Dendritic cell treated with granulocyte-macrophage colony-stimulating factor and Interleukin-4, amounts not matched to agents 40 ng/mL and 50 ng/mL, for 4 days (primary cell): ENCODE measurements at regions not wholly inside any gene's neighbourhood (a gene's known extent, or its start where the extent isn't known, plus 50 kb on each side); places are given as distances from the start of the nearest gene placed in this dataset.

Source experiments
- H3K27ac Mint-ChIP-seq: one replicate; pipeline ENCODE4 v1.8.0; 2022; ENCODE audit warnings: mild to moderate bottlenecking, mixed read lengths
- H3K27me3 Mint-ChIP-seq: one replicate; pipeline ENCODE4 v1.8.0; 2022; ENCODE audit warnings: mild to moderate bottlenecking, mixed read lengths
- H3K36me3 Mint-ChIP-seq: one replicate; pipeline ENCODE4 v1.8.0; 2022; ENCODE audit warnings: low read depth, mixed read lengths
- H3K4me1 Mint-ChIP-seq: one replicate; pipeline ENCODE4 v1.8.0; 2022; ENCODE audit warnings: low read depth, mixed read lengths
- H3K4me3 Mint-ChIP-seq: one replicate; pipeline ENCODE4 v1.8.0; 2022; ENCODE audit warnings: mild to moderate bottlenecking, moderate library complexity, mixed read lengths
- H3K9me3 Mint-ChIP-seq: one replicate; pipeline ENCODE4 v1.8.0; 2022; ENCODE audit warnings: mixed read lengths
- intact Hi-C: fragments of 100-400 bp; cut with micrococcal nuclease; formaldehyde crosslinking; loops from one replicate; pipeline ENCODE4 v1.15.0; 2022

- Mint-ChIP-seq H3K36me3 (no peaks in the 10 kb centered on the region), H3K4me1 (no peaks in the 10 kb centered on the region), H3K9me3 (no peaks in the 10 kb centered on the region), H3K4me3 (no peak overlapping the region), H3K27me3 (peaks cover 2% of the 10 kb centered on the region), H3K27ac (no peak overlapping the region)
- intact Hi-C loops, result no loop called here
Observed at GRCh38 chr10:25797888-25798429, 136.1 kb upstream of the MYO3A start.

GRCh38 chr10:25804505-25804904, 129.5 kb upstream of the MYO3A start:
- Mint-ChIP-seq H3K4me3 (no peak overlapping the region), H3K4me1 (no peaks in the 10 kb centered on the region), H3K36me3 (no peaks in the 10 kb centered on the region), H3K27me3 (peaks cover 8% of the 10 kb centered on the region), H3K9me3 (no peaks in the 10 kb centered on the region), H3K27ac (no peak overlapping the region)
- intact Hi-C loops, result no loop called here

GRCh38 chr10:25805986-25806385, 128.0 kb upstream of the MYO3A start:
- Mint-ChIP-seq H3K4me3 (no peak overlapping the region), H3K36me3 (no peaks in the 10 kb centered on the region), H3K4me1 (no peaks in the 10 kb centered on the region), H3K27me3 (peaks cover 8% of the 10 kb centered on the region), H3K27ac (no peak overlapping the region), H3K9me3 (no peaks in the 10 kb centered on the region)
- intact Hi-C loops, result no loop called here

GRCh38 chr10:25808372-25808771, 125.7 kb upstream of the MYO3A start:
- no peak overlapping the region for H3K4me3 Mint-ChIP-seq
- H3K27me3 Mint-ChIP-seq, result peaks cover 3% of the 10 kb centered on the region
- intact Hi-C loops, result no loop called here
- H3K36me3 Mint-ChIP-seq, result no peaks in the 10 kb centered on the region
- H3K4me1 Mint-ChIP-seq, result no peaks in the 10 kb centered on the region
- no peaks in the 10 kb centered on the region for H3K9me3 Mint-ChIP-seq
- H3K27ac Mint-ChIP-seq, result no peak overlapping the region

- Mint-ChIP-seq H3K27me3 (peaks cover 3% of the 10 kb centered on the region), H3K36me3 (no peaks in the 10 kb centered on the region), H3K4me3 (no peak overlapping the region), H3K4me1 (no peaks in the 10 kb centered on the region), H3K27ac (no peak overlapping the region), H3K9me3 (no peaks in the 10 kb centered on the region)
- intact Hi-C loops, result no loop called here
Observed at GRCh38 chr10:25811052-25811685, 122.9 kb upstream of the MYO3A start.

GRCh38 chr10:25813511-25813910, 120.5 kb upstream of the MYO3A start:
- Mint-ChIP-seq H3K4me3 (no peak overlapping the region), H3K27me3 (peaks cover 6% of the 10 kb centered on the region), H3K9me3 (no peaks in the 10 kb centered on the region), H3K4me1 (no peaks in the 10 kb centered on the region), H3K36me3 (no peaks in the 10 kb centered on the region), H3K27ac (no peak overlapping the region)
- intact Hi-C loops, result no loop called here

- H3K4me1 Mint-ChIP-seq, result no peaks in the 10 kb centered on the region
- no peak overlapping the region for H3K27ac Mint-ChIP-seq
- no peaks in the 10 kb centered on the region for H3K36me3 Mint-ChIP-seq
- H3K9me3 Mint-ChIP-seq, result no peaks in the 10 kb centered on the region
- peaks cover 11% of the 10 kb centered on the region for H3K27me3 Mint-ChIP-seq
- intact Hi-C loops, result no loop called here
- H3K4me3 Mint-ChIP-seq, result no peak overlapping the region
Observed at GRCh38 chr10:25815236-25815635, 118.8 kb upstream of the MYO3A start.

- intact Hi-C loops, result no loop called here
- no peak overlapping the region for H3K27ac Mint-ChIP-seq
- no peak overlapping the region for H3K4me3 Mint-ChIP-seq
- no peaks in the 10 kb centered on the region for H3K9me3 Mint-ChIP-seq
- peaks cover 7% of the 10 kb centered on the region for H3K4me1 Mint-ChIP-seq
- peaks cover 11% of the 10 kb centered on the region for H3K27me3 Mint-ChIP-seq
- H3K36me3 Mint-ChIP-seq, result no peaks in the 10 kb centered on the region
Observed at GRCh38 chr10:25815999-25816768, 117.8 kb upstream of the MYO3A start.

- H3K27ac Mint-ChIP-seq, result no peak overlapping the region
- H3K36me3 Mint-ChIP-seq, result no peaks in the 10 kb centered on the region
- no peak overlapping the region for H3K4me3 Mint-ChIP-seq
- H3K9me3 Mint-ChIP-seq, result no peaks in the 10 kb centered on the region
- peaks cover 11% of the 10 kb centered on the region for H3K4me1 Mint-ChIP-seq
- H3K27me3 Mint-ChIP-seq, result peaks cover 11% of the 10 kb centered on the region
- intact Hi-C loops, result no loop called here
Observed at GRCh38 chr10:25817200-25817599, 116.8 kb upstream of the MYO3A start.

- no peak overlapping the region for H3K4me3 Mint-ChIP-seq
- no peaks in the 10 kb centered on the region for H3K36me3 Mint-ChIP-seq
- intact Hi-C loops, result no loop called here
- H3K27ac Mint-ChIP-seq, result no peak overlapping the region
- no peaks in the 10 kb centered on the region for H3K9me3 Mint-ChIP-seq
- peaks cover 11% of the 10 kb centered on the region for H3K4me1 Mint-ChIP-seq
- peaks cover 11% of the 10 kb centered on the region for H3K27me3 Mint-ChIP-seq
Observed at GRCh38 chr10:25818751-25819150, 115.3 kb upstream of the MYO3A start.

GRCh38 chr10:25820472-25820871, 113.6 kb upstream of the MYO3A start:
- Mint-ChIP-seq H3K36me3 (no peaks in the 10 kb centered on the region), H3K4me1 (peaks cover 11% of the 10 kb centered on the region), H3K4me3 (peak overlapping the region; percentile 48), H3K9me3 (no peaks in the 10 kb centered on the region), H3K27ac (peak overlapping the region; percentile 84), H3K27me3 (peaks cover 13% of the 10 kb centered on the region)
- intact Hi-C loops, result no loop called here

- Mint-ChIP-seq H3K4me3 (peak overlapping the region; percentile 48), H3K9me3 (no peaks in the 10 kb centered on the region), H3K27me3 (peaks cover 10% of the 10 kb centered on the region), H3K4me1 (peaks cover 11% of the 10 kb centered on the region), H3K36me3 (no peaks in the 10 kb centered on the region), H3K27ac (peak overlapping the region; percentile 84)
- intact Hi-C loops, result no loop called here
Observed at GRCh38 chr10:25820874-25821273, 113.2 kb upstream of the MYO3A start.

GRCh38 chr10:25824050-25824449, 110.0 kb upstream of the MYO3A start:
- Mint-ChIP-seq H3K27me3 (peaks cover 7% of the 10 kb centered on the region), H3K27ac (no peak overlapping the region), H3K4me3 (no peak overlapping the region), H3K9me3 (no peaks in the 10 kb centered on the region), H3K36me3 (no peaks in the 10 kb centered on the region), H3K4me1 (peaks cover 11% of the 10 kb centered on the region)
- intact Hi-C loops, result no loop called here

- Mint-ChIP-seq H3K36me3 (no peaks in the 10 kb centered on the region), H3K9me3 (no peaks in the 10 kb centered on the region), H3K4me1 (no peaks in the 10 kb centered on the region), H3K27ac (no peak overlapping the region), H3K27me3 (peaks cover 7% of the 10 kb centered on the region), H3K4me3 (no peak overlapping the region)
- intact Hi-C loops, result no loop called here
Observed at GRCh38 chr10:25828475-25828874, 105.6 kb upstream of the MYO3A start.
